Natural killer cell treated with Interleukin-12 subunit alpha and Interleukin-12 subunit beta and Interleukin-15 and Interleukin-18, amount 100 ng/mL, for 72 hours (primary cell): ENCODE measurements at regions not wholly inside any gene's neighbourhood (a gene's known extent, or its start where the extent isn't known, plus 50 kb on each side); places are given as distances from the start of the nearest gene placed in this dataset.

Source experiments
- ATAC-seq, 2 donors: fragments of 150-1000 bp; cut with Tn5 transposase in 1 of 2; sonication (Bioruptor Pico), chemical (Tn5 transposase) in 1 of 2; 2 replicates each; pipeline ENCODE4 v1.10.0; 2021
- DNase-seq: peaks from one replicate; pipeline ENCODE4 v3.0.0; 2022; ENCODE audit warnings: low spot score
- H3K27ac Mint-ChIP-seq, 2 donors: 1 replicate in 1 of 2; 2 replicates in 1 of 2; pipeline ENCODE4 v1.8.0; 2022; ENCODE audit warnings: mixed read lengths in 2 of 2, mild to moderate bottlenecking in 1 of 2, moderate library complexity in 1 of 2
- H3K27me3 Mint-ChIP-seq, 2 donors: 1 replicate in 1 of 2; 2 replicates in 1 of 2; pipeline ENCODE4 v1.8.0; 2022; ENCODE audit warnings: mixed read lengths in 2 of 2
- H3K36me3 Mint-ChIP-seq: one replicate; pipeline ENCODE4 v1.8.0; 2022; ENCODE audit warnings: mixed read lengths
- H3K4me1 Mint-ChIP-seq, 2 donors: 1 replicate in 1 of 2; 2 replicates in 1 of 2; pipeline ENCODE4 v1.8.0; 2022; ENCODE audit warnings: low read depth in 2 of 2, mixed read lengths in 2 of 2, mild to moderate bottlenecking in 1 of 2
- H3K4me3 Mint-ChIP-seq: one replicate; pipeline ENCODE4 v1.8.0; 2022; ENCODE audit warnings: mixed read lengths
- H3K9me3 Mint-ChIP-seq: 2 replicates; pipeline ENCODE4 v1.8.0; 2022; ENCODE audit warnings: mixed read lengths

- DNase-seq (no peak), ATAC-seq (no peak)
- peaks cover 12 to 18% of the 10 kb centered on the region in 2 donors for H3K27me3 Mint-ChIP-seq
- H3K27ac Mint-ChIP-seq = no peak overlapping the region
- no peaks in the 10 kb centered on the region for H3K4me1 Mint-ChIP-seq
- no peak overlapping the region for H3K4me3 Mint-ChIP-seq
- H3K9me3 Mint-ChIP-seq = no peaks in the 10 kb centered on the region
- H3K36me3 Mint-ChIP-seq = no peaks in the 10 kb centered on the region
These were observed 114.5 kb downstream of the LARP7 start for GRCh38 chr4:112751447-112751846.

GRCh38 chr4:112752061-112752460, 115.1 kb downstream of the LARP7 start:
- no peaks in the 10 kb centered on the region for H3K36me3 Mint-ChIP-seq
- no peak overlapping the region for H3K4me3 Mint-ChIP-seq
- DNase-seq (no peak), ATAC-seq (peak in 1 of 2 donors; percentile 16)
- peaks cover 12 to 16% of the 10 kb centered on the region in 2 donors for H3K27me3 Mint-ChIP-seq
- H3K4me1 Mint-ChIP-seq = no peaks in the 10 kb centered on the region
- H3K27ac Mint-ChIP-seq = no peak overlapping the region
- no peaks in the 10 kb centered on the region for H3K9me3 Mint-ChIP-seq

DNA sequence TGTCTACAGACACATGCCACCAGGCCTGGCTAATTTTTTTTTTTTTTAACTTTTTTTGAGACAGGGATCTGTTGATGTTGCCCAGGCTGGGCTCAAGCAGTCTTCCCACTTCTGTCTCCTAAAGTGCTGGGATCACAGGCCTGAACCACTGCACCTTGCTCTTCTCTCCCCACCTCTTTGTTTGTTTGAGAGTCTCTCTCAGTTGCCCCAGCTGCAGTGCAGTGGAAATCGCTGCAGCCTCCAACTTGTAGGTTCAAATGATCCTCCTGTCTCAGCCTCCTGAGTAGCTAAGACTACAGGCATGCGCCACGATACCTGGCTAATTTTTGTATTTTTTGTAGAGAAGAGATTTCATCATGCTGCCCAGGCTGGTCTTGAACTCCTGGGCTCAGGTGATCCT, 115.6 kb downstream of the LARP7 start:
- no peak for DNase-seq
- no peak overlapping the region for H3K4me3 Mint-ChIP-seq
- H3K36me3 Mint-ChIP-seq = no peaks in the 10 kb centered on the region
- no peaks in the 10 kb centered on the region for H3K4me1 Mint-ChIP-seq
- no peak for ATAC-seq
- no peak overlapping the region for H3K27ac Mint-ChIP-seq
- H3K9me3 Mint-ChIP-seq = no peaks in the 10 kb centered on the region
- peaks cover 10 to 12% of the 10 kb centered on the region in 2 donors for H3K27me3 Mint-ChIP-seq

DNA sequence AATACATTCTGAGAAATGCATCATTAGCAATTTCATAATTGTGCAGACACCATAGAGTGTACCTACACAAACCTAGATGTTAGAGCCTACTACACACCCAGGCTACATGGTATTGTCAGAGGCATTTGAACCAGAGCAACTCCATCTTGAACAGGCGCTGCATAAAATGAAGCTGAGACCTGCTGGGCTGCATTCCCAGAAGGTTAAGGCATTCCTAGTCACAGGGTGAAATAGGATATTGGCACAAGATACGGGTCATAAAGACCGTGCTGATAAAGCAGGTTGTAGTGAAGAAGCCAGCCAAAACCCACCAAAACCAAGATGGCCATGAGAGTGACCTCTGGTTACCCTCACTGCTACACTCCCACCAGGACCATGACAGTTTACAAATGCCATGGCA, 116.4 kb downstream of the LARP7 start:
- ATAC-seq (no peak), DNase-seq (no peak)
- Mint-ChIP-seq H3K27ac (no peak overlapping the region), H3K36me3 (no peaks in the 10 kb centered on the region), H3K27me3 (peaks cover 10% of the 10 kb centered on the region in 2 donors), H3K4me3 (no peak overlapping the region), H3K9me3 (no peaks in the 10 kb centered on the region), H3K4me1 (no peaks in the 10 kb centered on the region)

DNA sequence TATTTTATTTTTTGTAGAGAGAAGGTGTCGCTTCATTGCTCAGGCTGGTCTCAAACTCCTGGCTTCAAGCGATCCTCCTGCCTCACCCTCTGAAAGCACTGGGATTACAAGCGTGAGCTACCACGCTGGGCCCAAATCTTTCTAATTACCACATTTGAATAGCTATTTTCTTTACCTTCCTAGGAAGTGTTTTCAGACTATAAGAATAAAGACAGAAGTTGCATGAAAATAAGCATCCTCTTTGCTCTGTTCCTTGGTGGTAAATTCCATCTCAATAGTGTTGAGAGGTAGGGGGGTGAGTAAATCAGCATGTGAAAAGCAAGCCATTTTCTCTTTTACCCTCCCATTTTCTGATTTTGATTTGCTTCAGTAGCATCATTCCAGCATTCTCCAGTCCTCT, 122.4 kb downstream of the LARP7 start:
- Mint-ChIP-seq H3K4me1 (no peaks in the 10 kb centered on the region), H3K4me3 (no peak overlapping the region), H3K36me3 (no peaks in the 10 kb centered on the region), H3K27ac (no peak overlapping the region), H3K9me3 (no peaks in the 10 kb centered on the region), H3K27me3 (peaks cover 0 to 6% of the 10 kb centered on the region in 2 donors)
- DNase-seq (no peak), ATAC-seq (no peak)

DNA sequence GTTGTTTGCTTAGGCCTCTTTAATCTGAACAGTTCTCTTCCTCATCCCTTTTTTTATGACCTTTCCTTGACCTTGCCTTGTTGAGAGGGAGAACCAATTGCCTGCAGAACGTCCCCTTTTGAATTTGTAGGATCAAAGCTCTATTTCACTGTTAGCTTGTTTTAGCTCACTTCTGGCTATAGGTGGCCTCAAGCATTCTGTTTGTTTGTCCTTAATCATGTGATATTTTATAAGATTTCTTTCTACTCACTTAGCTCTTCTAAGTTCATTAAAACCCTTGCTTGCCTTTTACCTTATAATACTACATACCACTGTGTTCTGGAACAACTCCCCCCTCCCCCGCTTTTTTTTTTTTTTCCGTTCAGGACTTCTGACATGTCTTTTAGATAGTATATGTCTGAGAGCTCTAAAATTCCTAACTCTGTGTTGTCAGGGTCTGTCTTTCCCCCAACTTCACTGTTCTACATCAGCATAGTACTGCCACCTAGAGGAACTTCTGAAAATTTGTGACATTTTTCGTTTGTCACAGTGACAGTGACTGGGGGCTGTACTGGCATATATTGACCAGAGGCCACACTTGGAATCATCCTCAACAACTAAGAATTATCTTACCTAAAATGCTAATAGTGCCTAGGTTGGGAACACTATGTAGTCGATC, 128.5 kb downstream of the LARP7 start:
- DNase-seq (no peak), ATAC-seq (no peak)
- Mint-ChIP-seq H3K27ac (no peak overlapping the region), H3K27me3 (peaks cover 0 to 3% of the 10 kb centered on the region in 2 donors), H3K4me3 (no peak overlapping the region), H3K4me1 (no peaks in the 10 kb centered on the region), H3K36me3 (no peaks in the 10 kb centered on the region), H3K9me3 (no peaks in the 10 kb centered on the region)

DNA sequence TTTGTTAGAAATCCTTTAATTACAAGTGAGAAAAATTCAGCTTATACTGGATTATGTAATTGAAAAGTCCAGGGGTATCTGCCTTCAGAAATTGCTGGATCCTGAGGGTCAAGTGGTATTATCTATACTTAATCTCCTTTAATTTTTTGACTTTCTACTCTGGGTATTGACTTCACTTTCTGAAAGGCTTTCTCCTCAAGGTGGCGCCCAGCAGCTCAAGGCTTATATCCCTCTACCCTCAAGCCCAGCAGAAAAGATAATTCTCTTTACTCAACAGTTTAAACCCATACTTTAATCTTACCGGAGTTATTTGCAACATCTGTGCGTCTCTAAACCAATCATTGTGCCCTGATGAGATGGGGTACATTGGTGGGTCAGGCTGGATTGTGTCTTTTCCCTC, 129.5 kb downstream of the LARP7 start:
- Mint-ChIP-seq H3K4me1 (no peaks in the 10 kb centered on the region), H3K9me3 (no peaks in the 10 kb centered on the region), H3K27ac (no peak overlapping the region), H3K27me3 (peaks cover 0 to 3% of the 10 kb centered on the region in 2 donors), H3K4me3 (no peak overlapping the region), H3K36me3 (no peaks in the 10 kb centered on the region)
- ATAC-seq (no peak), DNase-seq (no peak)

GRCh38 chr4:112767386-112767785, 130.4 kb downstream of the LARP7 start:
- Mint-ChIP-seq H3K27ac (no peak overlapping the region), H3K36me3 (no peaks in the 10 kb centered on the region), H3K4me3 (no peak overlapping the region), H3K27me3 (no peaks in the 10 kb centered on the region), H3K9me3 (no peaks in the 10 kb centered on the region), H3K4me1 (no peaks in the 10 kb centered on the region)
- no peak for ATAC-seq
- no peak for DNase-seq

DNA sequence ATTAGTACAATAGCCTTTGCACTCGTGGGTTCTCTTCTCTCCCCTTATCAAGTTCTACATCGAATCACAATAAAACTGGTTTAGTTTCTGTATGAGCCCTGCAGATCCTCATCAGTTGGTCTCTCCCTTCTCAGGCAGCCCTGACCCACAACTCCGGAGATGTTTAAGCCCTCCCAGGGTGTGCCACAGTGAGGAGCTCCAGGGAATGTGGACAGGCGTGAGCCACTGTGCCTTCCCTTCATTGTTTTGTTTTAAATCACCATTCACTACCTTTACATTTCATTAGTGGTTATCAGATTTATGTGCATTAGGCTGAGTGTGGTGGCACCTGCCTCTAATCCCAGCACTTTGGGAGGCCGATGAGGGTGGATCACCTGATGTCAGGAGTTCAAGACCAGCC, 133.2 kb downstream of the LARP7 start:
- ATAC-seq (peak in 1 of 2 donors; percentile 48), DNase-seq (no peak)
- Mint-ChIP-seq H3K36me3 (no peaks in the 10 kb centered on the region), H3K27ac (no peak overlapping the region), H3K9me3 (no peaks in the 10 kb centered on the region), H3K4me1 (no peaks in the 10 kb centered on the region), H3K27me3 (peaks cover 3 to 9% of the 10 kb centered on the region in 2 donors), H3K4me3 (no peak overlapping the region)

GRCh38 chr4:112775801-112776200, 138.9 kb downstream of the LARP7 start:
- H3K36me3 Mint-ChIP-seq = no peaks in the 10 kb centered on the region
- no peak overlapping the region for H3K4me3 Mint-ChIP-seq
- H3K4me1 Mint-ChIP-seq = no peaks in the 10 kb centered on the region
- ATAC-seq = no peak
- H3K9me3 Mint-ChIP-seq = no peaks in the 10 kb centered on the region
- DNase-seq = no peak
- H3K27ac Mint-ChIP-seq = no peak overlapping the region
- peaks cover 3 to 14% of the 10 kb centered on the region in 2 donors for H3K27me3 Mint-ChIP-seq

GRCh38 chr4:112776535-112776934, 139.6 kb downstream of the LARP7 start:
- H3K36me3 Mint-ChIP-seq = no peaks in the 10 kb centered on the region
- H3K4me3 Mint-ChIP-seq = no peak overlapping the region
- no peaks in the 10 kb centered on the region for H3K9me3 Mint-ChIP-seq
- H3K27ac Mint-ChIP-seq = no peak overlapping the region
- ATAC-seq (no peak), DNase-seq (no peak)
- no peaks in the 10 kb centered on the region for H3K4me1 Mint-ChIP-seq
- H3K27me3 Mint-ChIP-seq = peaks cover 3 to 14% of the 10 kb centered on the region in 2 donors

GRCh38 chr4:112778520-112778919, 141.6 kb downstream of the LARP7 start:
- Mint-ChIP-seq H3K27ac (no peak overlapping the region), H3K27me3 (peaks cover 3 to 14% of the 10 kb centered on the region in 2 donors), H3K4me1 (no peaks in the 10 kb centered on the region), H3K36me3 (no peaks in the 10 kb centered on the region), H3K9me3 (no peaks in the 10 kb centered on the region), H3K4me3 (no peak overlapping the region)
- ATAC-seq = no peak
- no peak for DNase-seq

DNA sequence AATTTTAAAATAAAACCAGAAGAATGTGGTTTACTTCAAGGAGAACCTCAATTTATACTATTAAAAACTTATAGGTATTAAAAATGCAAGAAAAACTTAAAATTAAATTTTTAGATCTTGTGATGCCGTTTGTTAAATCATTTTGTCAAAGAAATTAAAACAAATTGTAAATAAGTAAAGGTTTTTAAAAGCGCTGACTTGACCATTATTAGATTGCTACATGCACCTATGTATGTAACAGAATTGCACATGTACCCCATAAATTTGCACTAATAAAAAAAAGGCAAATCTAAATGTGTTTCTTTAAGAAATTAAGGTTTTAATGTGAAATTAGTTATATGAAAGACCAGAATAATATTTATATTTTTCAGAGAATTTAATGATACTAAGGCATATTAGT, 156.1 kb downstream of the LARP7 start:
- H3K9me3 Mint-ChIP-seq = no peaks in the 10 kb centered on the region
- no peaks in the 10 kb centered on the region for H3K4me1 Mint-ChIP-seq
- no peak for DNase-seq
- no peak overlapping the region for H3K4me3 Mint-ChIP-seq
- ATAC-seq = no peak
- H3K27me3 Mint-ChIP-seq = peaks cover 5 to 7% of the 10 kb centered on the region in 2 donors
- H3K36me3 Mint-ChIP-seq = no peaks in the 10 kb centered on the region
- H3K27ac Mint-ChIP-seq = no peak overlapping the region

DNA sequence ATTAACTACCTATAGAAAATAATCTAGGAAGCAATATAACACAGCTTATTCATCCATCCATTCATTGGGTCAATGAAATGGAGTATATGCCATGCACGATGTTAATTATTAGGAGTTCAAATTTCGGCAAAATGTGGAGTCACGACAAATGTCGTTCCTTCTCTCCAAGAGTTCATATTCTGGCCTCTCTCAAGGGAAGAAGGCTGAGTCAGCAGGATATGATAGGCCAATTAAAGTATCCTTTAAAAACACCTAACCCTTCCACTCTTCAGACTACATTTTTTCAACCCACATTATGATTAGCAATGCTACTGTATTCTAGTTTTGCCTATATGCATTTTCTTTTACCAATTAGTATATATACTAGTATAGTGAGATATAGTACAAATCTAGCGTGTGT, 163.1 kb downstream of the LARP7 start:
- Mint-ChIP-seq H3K4me3 (no peak overlapping the region), H3K27me3 (peaks cover 0 to 16% of the 10 kb centered on the region in 2 donors), H3K36me3 (no peaks in the 10 kb centered on the region), H3K4me1 (no peaks in the 10 kb centered on the region), H3K27ac (no peak overlapping the region), H3K9me3 (no peaks in the 10 kb centered on the region)
- ATAC-seq = no peak
- DNase-seq = no peak

- H3K4me1 Mint-ChIP-seq = no peaks in the 10 kb centered on the region
- H3K4me3 Mint-ChIP-seq = no peak overlapping the region
- DNase-seq = no peak
- no peak for ATAC-seq
- H3K9me3 Mint-ChIP-seq = no peaks in the 10 kb centered on the region
- H3K27ac Mint-ChIP-seq = no peak overlapping the region
- H3K36me3 Mint-ChIP-seq = no peaks in the 10 kb centered on the region
- H3K27me3 Mint-ChIP-seq = peaks cover 0 to 16% of the 10 kb centered on the region in 2 donors
These were observed 164.4 kb downstream of the LARP7 start for GRCh38 chr4:112801341-112801740.
